Fibroblast of peridontal ligament (primary cell): ENCODE measurements at regions not wholly inside any gene's neighbourhood (a gene's known extent, or its start where the extent isn't known, plus 50 kb on each side); places are given as distances from the start of the nearest gene placed in this dataset.
A peak's percentile ranks its signal among the peaks of the same experiment; 100 is the strongest.
"Not testable (repeated sequence)": the region's sequence is repeated elsewhere in the genome, so short reads cannot be mapped to it uniquely, and the experiment has no call there.

ENCODE experiments used
- DNase-seq: peaks from one replicate; pipeline ENCODE4 v3.0.0-alpha.2; 2010; ENCODE audit errors: extremely low read depth

- DNase-seq: not testable (repeated sequence)
Measured at GRCh38 chr4:169894767-169895166, 131.4 kb downstream of the MFAP3L start.

GRCh38 chr4:169885893-169886292, 128.1 kb upstream of the HPF1 start:
- DNase-seq: no peak

DNA sequence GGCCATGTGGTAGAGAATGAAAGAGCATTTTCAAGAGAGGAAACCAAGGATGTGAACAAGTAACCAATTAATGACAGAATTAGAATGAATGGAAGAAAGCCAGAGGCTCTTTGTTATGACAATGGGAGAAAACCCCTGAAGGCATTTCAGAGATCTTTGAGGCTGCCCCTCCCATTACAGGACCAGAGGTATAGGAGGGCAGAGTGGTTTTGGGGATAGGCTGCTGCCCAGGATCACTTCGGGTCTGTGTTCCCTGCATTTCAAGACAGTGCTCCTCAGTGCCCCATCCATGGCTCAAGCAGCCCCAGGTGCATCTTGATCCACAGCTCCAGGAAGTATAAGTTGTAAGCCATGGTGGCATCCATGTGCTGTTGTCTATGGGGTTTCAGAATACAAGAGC, 124.0 kb upstream of the HPF1 start:
- no peak for DNase-seq

GRCh38 chr4:169870507-169870906, 112.8 kb upstream of the HPF1 start:
- DNase-seq: no peak

DNA sequence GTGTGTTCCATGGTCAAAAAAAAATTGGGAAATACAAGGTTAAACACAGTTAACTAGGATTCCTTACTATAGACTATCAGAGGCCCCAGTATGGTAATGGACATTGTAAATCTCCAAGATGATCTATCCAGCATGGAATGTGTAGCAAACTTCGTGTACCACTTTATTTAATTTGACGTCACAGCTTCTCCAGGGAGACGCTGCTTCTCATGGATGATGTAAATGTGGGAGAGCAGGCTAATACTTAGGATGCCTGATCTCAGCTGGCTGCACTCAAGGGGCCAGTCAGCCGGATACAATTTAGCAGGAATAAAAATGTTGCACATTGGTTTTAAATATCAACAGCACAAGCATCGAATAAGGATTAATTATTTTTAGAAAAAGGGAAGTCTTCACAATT, 111.7 kb upstream of the HPF1 start:
- DNase-seq: no peak

DNA sequence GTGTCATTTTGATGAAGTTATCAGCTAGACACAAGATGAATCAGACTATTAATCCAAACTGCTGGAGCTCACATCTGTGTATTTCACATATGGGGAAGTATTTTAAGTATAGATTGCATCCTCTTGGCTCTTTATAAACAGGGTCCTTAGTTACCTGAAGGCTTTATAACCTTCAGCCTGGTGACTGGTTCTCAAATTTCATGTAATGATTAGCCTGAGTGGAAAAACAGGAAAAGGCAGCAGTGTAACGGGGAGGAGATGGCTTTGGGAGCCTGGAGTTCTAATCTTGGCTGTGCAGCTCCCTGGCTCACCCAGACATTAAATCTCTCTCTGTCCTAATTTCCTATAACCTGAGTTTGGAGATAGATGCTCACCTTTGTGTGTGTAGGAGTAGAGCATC, 103.8 kb upstream of the HPF1 start:
- no peak for DNase-seq

DNA sequence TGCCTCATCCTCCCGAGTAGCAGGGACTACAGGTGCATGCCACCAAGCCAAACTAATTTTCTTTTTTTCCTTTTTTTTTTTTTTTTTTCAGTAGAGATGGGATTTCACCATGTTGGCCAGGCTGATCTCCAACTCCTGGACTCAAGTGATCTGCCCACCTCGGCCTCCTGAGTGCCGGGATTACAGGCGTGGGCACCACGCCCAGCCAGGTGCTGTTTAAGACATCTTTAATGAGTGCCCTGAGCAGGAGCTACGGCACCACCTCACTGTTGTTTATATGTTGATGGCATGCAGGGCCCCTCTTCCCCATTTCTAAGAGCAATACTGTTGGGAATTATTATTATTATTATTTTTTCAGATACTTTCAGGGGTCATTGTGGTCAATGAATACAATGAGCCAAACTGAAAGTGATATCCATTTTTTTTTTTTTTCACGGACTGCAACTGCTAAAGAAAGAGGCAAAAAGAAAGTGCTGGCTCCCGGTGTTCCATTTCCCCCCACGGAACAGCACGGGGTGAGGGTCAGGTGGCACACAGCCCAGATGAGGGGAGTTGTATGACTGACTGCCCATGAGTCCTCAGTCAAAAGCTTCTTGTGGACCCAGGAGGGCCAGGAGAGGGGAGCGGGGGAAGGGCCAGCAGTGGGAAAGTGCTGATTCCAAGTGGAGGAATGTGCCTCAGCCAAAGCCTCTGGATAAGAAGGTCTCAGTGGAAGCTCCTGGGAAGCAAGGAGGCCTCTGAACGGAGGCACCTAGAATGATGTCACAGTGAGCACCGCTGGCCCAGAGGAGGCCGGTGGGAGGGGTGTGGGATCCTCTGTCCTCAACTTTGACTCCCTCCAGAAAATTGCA, 101.8 kb upstream of the HPF1 start:
- no peak for DNase-seq

GRCh38 chr4:169854090-169854489, 96.3 kb upstream of the HPF1 start:
- DNase-seq: no peak

DNA sequence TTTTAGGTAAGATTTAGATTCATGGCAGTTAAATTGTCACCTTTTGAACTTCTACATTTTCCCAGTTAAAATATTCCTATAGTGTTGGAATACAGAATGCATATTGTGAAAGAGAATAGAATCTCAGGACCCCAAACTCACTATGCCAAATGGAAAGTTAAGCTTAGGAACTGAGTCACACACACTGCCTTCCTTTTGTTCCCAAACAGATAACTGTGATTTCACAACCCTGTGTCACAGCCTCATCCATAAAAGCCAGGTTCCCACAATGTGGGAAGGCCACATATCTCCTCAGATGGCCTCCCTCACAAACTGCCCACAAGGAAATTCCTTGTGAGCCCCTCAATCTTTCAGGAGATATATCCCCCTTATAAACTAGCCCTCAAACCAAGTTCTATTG, 94.7 kb upstream of the HPF1 start:
- DNase-seq: no peak

DNA sequence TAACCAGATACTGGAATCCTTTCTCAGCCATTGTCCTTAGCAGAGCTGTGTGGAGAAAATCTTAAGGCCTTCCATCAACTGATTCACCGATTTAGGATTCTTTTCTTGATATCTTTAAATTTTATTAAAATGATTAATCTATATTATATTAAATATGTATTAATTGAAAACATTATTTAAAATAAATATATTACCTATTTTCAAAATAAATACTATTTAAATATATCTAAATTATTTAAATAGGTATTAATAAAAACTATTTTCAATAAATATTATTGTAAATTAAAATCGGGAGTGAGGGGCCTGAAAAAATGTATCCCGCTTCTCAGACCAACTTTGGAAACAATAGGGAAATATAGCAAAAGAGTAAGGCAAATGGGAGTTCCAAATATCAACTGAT, 94.0 kb upstream of the HPF1 start:
- DNase-seq: no peak

DNA sequence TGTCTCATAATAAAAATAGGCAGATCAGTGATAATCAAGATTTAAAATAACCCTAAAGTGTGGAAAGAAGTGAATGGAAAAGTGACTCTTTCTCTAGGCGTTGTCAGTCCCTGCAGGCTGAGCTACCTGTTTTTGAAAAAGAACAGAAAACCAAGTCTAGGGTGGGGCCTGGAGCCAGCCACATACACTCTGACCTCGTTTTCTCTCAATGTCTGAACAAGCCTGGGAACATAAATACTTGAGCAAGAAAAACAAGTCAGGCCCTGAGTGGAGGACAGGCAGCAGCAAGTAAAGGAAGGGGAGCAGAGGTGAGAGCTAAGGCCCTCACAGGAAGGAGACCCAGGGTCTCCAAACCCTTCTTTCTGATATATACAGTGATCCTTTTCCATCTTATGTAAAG, 91.7 kb upstream of the HPF1 start:
- no peak for DNase-seq

DNA sequence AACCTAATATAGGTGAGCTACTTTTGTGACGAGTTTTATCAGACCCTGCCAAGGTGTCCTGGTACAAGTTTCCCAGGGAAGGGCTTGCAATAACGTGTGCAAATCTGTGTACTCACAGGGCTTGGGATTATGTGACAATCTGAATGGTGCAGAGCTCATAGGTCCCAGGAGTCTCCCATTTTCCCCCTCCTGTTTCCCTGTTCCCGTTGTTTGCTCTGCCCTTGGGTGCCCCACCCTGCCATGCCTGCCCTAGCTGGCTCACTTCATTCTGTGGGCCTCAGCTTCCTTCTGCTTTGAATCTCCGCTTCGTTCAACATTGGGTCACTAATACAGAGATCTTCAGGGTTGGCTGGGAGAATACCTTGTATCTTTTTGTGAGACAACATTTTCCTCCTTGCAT, 90.3 kb upstream of the HPF1 start:
- DNase-seq: no peak

GRCh38 chr4:169847171-169847570, 89.4 kb upstream of the HPF1 start:
- no peak for DNase-seq

DNA sequence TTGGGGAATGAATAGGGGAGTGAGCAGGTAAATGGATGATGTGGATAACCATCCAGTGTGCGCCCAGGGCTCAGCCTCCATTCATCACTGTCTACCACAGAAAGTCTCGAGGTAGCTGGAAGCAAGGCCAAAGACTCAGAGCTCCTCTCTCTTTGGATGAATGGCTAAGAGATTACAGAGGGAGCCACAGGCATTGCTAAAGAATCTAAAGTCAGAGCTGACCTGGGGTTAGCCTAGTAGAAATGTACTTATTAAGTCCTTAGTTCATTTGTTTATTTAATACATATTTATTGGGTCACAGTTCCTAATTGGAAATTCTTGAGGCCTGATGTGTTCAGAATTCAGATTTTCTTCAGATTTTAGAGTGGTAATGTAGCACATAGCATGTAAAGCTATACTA, 88.7 kb upstream of the HPF1 start:
- no peak for DNase-seq

DNA sequence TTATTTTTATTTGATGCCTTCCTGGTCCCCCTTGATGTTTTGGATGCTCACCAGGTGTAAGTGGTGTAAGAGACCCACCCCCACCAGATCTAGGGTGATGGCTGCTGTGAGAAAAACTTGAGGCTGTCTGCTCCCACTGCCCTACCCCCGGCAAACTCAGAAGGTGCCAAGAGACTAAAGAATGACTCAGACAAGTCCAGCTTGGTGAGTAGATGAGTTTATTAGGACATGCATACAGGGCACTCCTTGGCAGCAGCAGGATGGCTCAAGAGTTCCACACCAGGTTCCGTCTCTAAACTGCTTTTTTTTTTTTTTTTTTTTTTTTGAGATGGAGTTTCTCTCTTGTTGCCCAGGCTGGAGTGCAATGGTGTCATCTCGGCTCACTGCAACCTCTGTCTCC, 84.0 kb upstream of the HPF1 start:
- no peak for DNase-seq

DNA sequence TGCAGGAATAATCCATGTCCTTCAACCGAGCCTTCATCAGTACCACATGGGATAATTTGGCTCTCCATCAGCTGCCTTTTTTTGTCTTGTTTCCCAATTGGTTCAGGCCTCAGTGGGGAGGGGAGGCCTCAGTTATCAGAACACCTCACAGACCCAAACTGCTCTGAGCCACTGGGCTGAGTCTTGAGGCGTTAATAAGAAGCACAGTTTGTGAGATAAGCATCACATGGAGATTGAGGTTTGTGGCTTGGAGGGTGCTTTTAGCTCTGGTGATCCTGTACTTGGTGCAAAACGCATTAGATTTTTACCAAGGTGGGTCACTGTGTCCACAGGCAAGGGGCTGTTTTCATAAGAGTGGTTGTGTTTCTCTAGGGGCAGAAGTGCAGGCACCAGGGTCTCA, 82.8 kb upstream of the HPF1 start:
- DNase-seq: no peak

DNA sequence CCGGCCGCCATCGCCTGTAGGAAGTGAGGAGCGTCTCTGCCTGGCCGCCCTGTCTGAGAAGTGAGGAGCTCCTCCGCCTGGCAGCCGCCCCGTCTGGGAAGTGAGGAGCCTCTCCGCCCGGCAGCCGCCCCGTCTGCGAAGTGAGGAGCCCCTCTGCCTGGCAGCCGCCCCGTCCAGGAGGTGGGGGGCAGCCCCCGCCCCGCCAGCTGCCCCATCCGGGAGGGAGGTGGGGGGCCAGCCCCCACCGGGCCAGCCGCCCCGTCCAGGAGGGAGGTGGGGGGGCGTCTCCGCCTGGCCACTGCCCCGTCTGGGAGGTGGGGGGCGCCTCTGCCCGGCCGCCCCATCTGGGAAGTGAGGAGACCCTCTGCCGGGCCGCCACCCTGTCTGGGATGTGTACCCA, 70.6 kb upstream of the HPF1 start:
- not testable (repeated sequence) for DNase-seq

DNA sequence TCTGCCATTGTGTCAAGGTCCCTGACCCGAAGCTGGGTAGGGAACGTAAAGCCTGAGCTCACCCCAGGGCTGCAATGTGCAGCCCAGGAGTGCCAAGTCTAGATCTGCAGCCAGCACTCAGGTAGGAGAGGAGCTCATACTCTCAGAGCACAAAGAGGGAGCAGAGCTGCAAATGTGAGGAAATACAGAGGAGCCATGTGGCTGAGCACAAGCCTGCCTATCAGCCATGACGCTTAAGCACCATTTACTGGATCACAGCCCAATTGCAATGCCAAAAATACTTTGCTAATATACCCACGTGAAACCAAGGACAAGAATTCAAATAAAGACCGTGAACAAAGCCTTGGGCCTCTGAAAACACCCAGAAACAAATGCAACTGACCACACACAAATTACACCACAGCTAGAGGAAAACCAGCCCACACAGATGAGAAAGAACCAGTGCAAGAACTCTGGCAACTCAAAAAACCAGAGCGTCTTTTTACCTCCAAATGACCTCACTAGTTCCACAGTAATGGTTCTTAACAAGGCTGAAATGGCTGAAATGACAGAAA, 69.0 kb upstream of the HPF1 start:
- DNase-seq: no peak

DNA sequence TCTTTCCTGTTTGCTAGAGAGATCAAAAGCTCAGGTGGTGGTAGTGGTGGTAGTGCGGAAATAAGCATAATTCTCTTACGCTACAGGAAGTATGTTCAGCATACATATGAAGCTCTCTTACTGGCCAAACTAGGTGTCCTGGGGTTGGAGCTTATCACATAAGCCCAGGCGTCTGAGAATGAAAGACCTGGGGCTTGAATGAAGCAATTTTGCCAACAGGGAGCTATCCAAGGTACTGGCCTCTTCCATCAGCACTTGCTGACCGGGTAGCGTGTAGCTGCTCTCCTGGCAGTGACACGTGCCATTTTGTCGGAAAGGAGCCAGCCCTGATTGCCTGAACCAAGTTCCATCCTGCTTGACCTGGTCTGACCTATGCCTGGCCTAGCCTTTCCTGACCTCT, 65.9 kb upstream of the HPF1 start:
- peak; percentile 68 for DNase-seq

DNA sequence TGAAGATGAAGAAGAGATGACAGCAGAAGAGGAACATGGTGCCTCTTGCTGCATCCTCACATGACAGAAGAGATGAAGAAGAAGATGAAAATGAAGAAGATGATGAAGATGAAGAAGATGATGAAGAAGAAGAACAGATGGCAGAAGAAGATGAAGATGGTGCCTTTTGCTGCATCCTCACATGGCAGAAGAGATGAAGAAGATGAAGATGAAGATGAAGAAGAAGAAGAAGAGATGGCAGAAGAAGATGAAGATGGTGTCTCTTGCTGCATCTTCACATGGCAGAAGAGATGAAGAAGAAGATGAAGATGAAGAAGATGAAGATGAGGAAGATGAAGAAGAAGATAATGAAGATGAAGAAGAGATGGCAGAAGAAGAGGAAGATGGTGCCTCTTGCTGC, 63.7 kb upstream of the HPF1 start:
- no peak for DNase-seq

GRCh38 chr4:169818063-169818679, 60.4 kb upstream of the HPF1 start:
- DNase-seq: no peak

DNA sequence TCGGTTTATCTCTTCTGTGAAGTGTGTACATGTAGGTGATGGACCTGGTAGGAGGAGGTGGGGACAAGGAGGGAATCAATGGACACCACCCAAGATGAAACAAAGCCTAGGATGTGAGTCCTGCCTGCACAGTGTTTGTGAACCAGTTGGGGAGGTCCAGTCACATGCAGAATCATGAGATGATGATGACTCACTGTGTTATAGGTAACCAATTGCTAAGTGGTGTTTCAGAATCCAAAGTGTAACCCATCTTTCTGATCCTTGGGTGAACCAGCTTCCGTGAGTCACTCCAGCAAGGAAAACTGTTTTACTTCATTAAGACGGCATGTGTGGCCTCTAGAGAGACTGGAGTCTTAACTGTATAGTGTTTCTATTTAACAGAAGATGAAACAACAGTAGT, 57.9 kb upstream of the HPF1 start:
- peak; percentile 16 for DNase-seq

DNA sequence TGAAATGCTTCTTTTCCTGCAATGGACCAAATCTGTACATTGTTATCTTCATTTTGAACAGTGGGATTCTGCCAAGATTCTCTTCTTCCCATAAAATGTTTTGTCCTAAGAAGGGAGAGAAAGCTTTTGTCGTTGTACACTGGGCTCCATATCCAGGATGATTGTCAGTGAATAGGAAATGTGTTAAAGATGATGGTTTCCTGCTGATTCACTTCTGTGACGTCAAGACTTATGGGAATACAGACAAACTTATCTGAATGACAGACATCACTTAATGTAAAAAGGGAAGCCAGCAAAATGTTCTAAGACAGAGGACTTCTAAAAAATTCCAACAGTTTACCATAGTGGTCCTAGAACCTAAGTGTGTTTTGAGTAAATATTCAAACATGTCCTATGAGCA, 53.7 kb upstream of the HPF1 start:
- DNase-seq: no peak
